GM18507 (cell line): ENCODE measurements at regions not wholly inside any gene's neighbourhood (a gene's known extent, or its start where the extent isn't known, plus 50 kb on each side); places are given as distances from the start of the nearest gene placed in this dataset.
A peak's percentile ranks its signal among the peaks of the same experiment; 100 is the strongest.

ENCODE experiments used
- DNase-seq: peaks from one replicate; pipeline ENCODE4 v3.0.0; 2011; ENCODE audit warnings: low read depth; ENCODE audit not compliant: insufficient read length; ENCODE audit errors: extremely low spot score
- FAIRE-seq: peaks from 2 replicates; lab custom pipeline; 2011; peaks lifted over from hg19 to GRCh38; lab: Jason Lieb, UNC

GRCh38 chr4:151940926-151941617 lies 180.3 kb upstream of the GATB start:
- DNase-seq = no peak
- no peak for FAIRE-seq

GRCh38 chr4:151940291-151940690 lies 179.5 kb upstream of the GATB start:
- no peak for DNase-seq
- no peak for FAIRE-seq

GRCh38 chr4:151939670-151940069 lies 178.9 kb upstream of the GATB start:
- peak; percentile 12 for FAIRE-seq
- no peak for DNase-seq

- FAIRE-seq = no peak
- no peak for DNase-seq
These were observed 174.6 kb upstream of the GATB start for GRCh38 chr4:151935411-151935810.

- no peak for FAIRE-seq
- no peak for DNase-seq
These were observed 174.0 kb upstream of the GATB start for GRCh38 chr4:151934766-151935165.

GRCh38 chr4:151933122-151933827 lies 172.5 kb upstream of the GATB start:
- no peak for DNase-seq
- FAIRE-seq = no peak

- DNase-seq (no peak), FAIRE-seq (no peak)
These were observed 170.8 kb upstream of the GATB start for GRCh38 chr4:151931563-151931962.

- DNase-seq (no peak), FAIRE-seq (no peak)
These were observed 169.6 kb upstream of the GATB start for GRCh38 chr4:151930372-151930771.

- FAIRE-seq (no peak), DNase-seq (no peak)
These were observed 167.3 kb upstream of the GATB start for GRCh38 chr4:151928112-151928511.

GRCh38 chr4:151922811-151923210 lies 162.0 kb upstream of the GATB start:
- FAIRE-seq (no peak), DNase-seq (no peak)

GRCh38 chr4:151922306-151922705 lies 161.5 kb upstream of the GATB start:
- FAIRE-seq (no peak), DNase-seq (no peak)

- FAIRE-seq (no peak), DNase-seq (no peak)
These were observed 161.0 kb upstream of the GATB start for GRCh38 chr4:151921811-151922210.

- FAIRE-seq (no peak), DNase-seq (no peak)
These were observed 160.6 kb upstream of the GATB start for GRCh38 chr4:151921386-151921785.

GRCh38 chr4:151917145-151917734 lies 156.4 kb upstream of the GATB start:
- FAIRE-seq = no peak
- no peak for DNase-seq

GRCh38 chr4:151912632-151913031 lies 151.8 kb upstream of the GATB start:
- peak; percentile 18 for FAIRE-seq
- DNase-seq = no peak

- FAIRE-seq = no peak
- DNase-seq = no peak
These were observed 151.2 kb upstream of the GATB start for GRCh38 chr4:151911970-151912369.

GRCh38 chr4:151908734-151909497 lies 148.1 kb upstream of the GATB start:
- DNase-seq (no peak), FAIRE-seq (peak; percentile 60)

- DNase-seq (no peak), FAIRE-seq (no peak)
These were observed 147.4 kb upstream of the GATB start for GRCh38 chr4:151908201-151908600.

GRCh38 chr4:151906438-151906837 lies 145.6 kb upstream of the GATB start:
- FAIRE-seq (no peak), DNase-seq (no peak)

- FAIRE-seq (peak; percentile 91), DNase-seq (peak; percentile 22)
These were observed 144.4 kb upstream of the GATB start for GRCh38 chr4:151905197-151905596.
